22Rv1 (cell line): ENCODE measurements at regions not wholly inside any gene's neighbourhood (a gene's known extent, or its start where the extent isn't known, plus 50 kb on each side); places are given as distances from the start of the nearest gene placed in this dataset.

Experiments
- ZFX ChIP-seq: fragments of 450-650 bp; IDR thresholded peaks from 2 replicates; pipeline ENCODE4 v1.6.1; 2017; ENCODE audit warnings: antibody characterized with exemption, borderline replicate concordance
- TF ChIP-seq, protein P1 (sequence below): fragments of 450-650 bp; IDR thresholded peaks from 2 replicates; pipeline ENCODE4 v1.5.1; 2017; ENCODE audit warnings: mild to moderate bottlenecking

DNA sequence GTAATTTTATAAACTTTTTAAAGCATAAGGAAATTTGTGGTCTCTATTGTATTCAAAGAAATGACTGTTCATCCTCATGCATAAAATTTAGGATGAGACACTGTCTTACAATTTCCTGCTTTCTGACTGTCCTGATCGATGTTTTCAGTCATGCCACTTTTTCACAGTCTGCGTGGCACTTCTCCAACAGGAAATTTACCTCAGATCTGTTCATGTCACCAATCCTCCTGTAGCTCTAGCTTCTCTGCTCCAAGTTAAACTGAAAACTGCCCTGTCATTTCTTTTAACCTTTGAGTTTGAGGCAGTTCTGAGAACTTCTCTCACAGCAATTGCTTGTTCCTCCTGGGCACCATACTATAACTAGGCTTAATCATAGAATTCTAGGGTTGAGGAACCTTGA lies 455.1 kb downstream of the EFNA5 start:
- TF ChIP-seq, protein P1, sequence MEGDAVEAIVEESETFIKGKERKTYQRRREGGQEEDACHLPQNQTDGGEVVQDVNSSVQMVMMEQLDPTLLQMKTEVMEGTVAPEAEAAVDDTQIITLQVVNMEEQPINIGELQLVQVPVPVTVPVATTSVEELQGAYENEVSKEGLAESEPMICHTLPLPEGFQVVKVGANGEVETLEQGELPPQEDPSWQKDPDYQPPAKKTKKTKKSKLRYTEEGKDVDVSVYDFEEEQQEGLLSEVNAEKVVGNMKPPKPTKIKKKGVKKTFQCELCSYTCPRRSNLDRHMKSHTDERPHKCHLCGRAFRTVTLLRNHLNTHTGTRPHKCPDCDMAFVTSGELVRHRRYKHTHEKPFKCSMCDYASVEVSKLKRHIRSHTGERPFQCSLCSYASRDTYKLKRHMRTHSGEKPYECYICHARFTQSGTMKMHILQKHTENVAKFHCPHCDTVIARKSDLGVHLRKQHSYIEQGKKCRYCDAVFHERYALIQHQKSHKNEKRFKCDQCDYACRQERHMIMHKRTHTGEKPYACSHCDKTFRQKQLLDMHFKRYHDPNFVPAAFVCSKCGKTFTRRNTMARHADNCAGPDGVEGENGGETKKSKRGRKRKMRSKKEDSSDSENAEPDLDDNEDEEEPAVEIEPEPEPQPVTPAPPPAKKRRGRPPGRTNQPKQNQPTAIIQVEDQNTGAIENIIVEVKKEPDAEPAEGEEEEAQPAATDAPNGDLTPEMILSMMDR, result no peak
- no peak for TF ChIP-seq ZFX
